ENCODE measurements at regions not wholly inside any gene's neighbourhood (a gene's known extent, or its start where the extent isn't known, plus 50 kb on each side); places are given as distances from the start of the nearest gene placed in this dataset.

- TF ChIP-seq POLR2AphosphoS5 (IDR thresholded peaks at IDR 0.05; ENCODE audit: insufficient read depth in 1 of 2, low read depth in 1 of 2) (no peak), POLR2A (IDR thresholded peaks at IDR 0.05) (no peak)
Measured at GRCh38 chr11:13206086-13206640, 71.4 kb upstream of the BMAL1 start.

All from vagina (tissue), 2 donors.